Vagina (tissue), 2 donors: ENCODE measurements at regions not wholly inside any gene's neighbourhood (a gene's known extent, or its start where the extent isn't known, plus 50 kb on each side); places are given as distances from the start of the nearest gene placed in this dataset.

ENCODE experiments used
- DNase-seq, 2 donors: peaks; one replicate each; pipeline ENCODE4 v3.0.0-alpha.2; 2017; ENCODE audit errors: extremely low spot score in 2 of 2
- H3K27ac ChIP-seq: fragments of 200-600 bp; sonication (generic); one replicate; pipeline ENCODE4 v1.5.1; 2019
- H3K27me3 ChIP-seq: fragments of 200-600 bp; sonication (generic); one replicate; pipeline ENCODE4 v1.5.1; 2019
- H3K36me3 ChIP-seq, 2 donors: fragments of 200-600 bp; sonication (generic); one replicate each; pipeline ENCODE4 v1.5.1; 2017 to 2019
- H3K4me1 ChIP-seq: fragments of 200-600 bp; sonication (generic); one replicate; pipeline ENCODE4 v1.5.1; 2019
- H3K4me3 ChIP-seq, 2 donors: fragments of 200-600 bp; sonication (generic); 1 replicate in 1 of 2; 2 replicates in 1 of 2; pipeline ENCODE4 v1.5.1; 2016 to 2019
- H3K9me3 ChIP-seq: fragments of 200-600 bp; sonication (generic); one replicate; pipeline ENCODE4 v1.5.1; 2019
- CTCF ChIP-seq, 3 experiments: fragments of 450-650 bp in 2 of 3; fragments of 200-600 bp in 1 of 3; sonication (generic) in 1 of 3; IDR thresholded peaks; one replicate each; pipeline ENCODE4 v1.5.1; 2017 to 2019; ENCODE audit warnings: antibody characterized with exemption in 3 of 3, mild to moderate bottlenecking in 2 of 3, moderate library complexity in 2 of 3
- POLR2A ChIP-seq, 2 donors: fragments of 450-650 bp; IDR thresholded peaks; one replicate each; pipeline ENCODE4 v1.6.1; 2017; ENCODE audit warnings: antibody characterized with exemption in 2 of 2, mild to moderate bottlenecking in 2 of 2, moderate library complexity in 2 of 2
- POLR2AphosphoS5 ChIP-seq, 2 donors: sonication (generic); formaldehyde crosslinking; IDR thresholded peaks; one replicate each; pipeline ENCODE4 v1.9.0; 2017; ENCODE audit warnings: antibody characterized with exemption in 2 of 2, mild to moderate bottlenecking in 2 of 2, low read depth in 1 of 2; ENCODE audit not compliant: insufficient read depth in 1 of 2
- intact Hi-C: fragments of 100-400 bp; cut with DNase I; formaldehyde crosslinking; loops from one replicate; pipeline ENCODE4 v1.15.1; 2023

GRCh38 chrX:22652596-22652995, 347.2 kb upstream of the DDX53 start:
- no peaks in the 10 kb centered on the region for H3K36me3 ChIP-seq
- no peaks in the 10 kb centered on the region for H3K4me1 ChIP-seq
- intact Hi-C loops = no loop called here
- no peak for DNase-seq
- TF ChIP-seq POLR2AphosphoS5 (IDR thresholded peaks at IDR 0.05; ENCODE audit: insufficient read depth in 1 of 2, low read depth in 1 of 2) (no peak), POLR2A (IDR thresholded peaks at IDR 0.05) (no peak), CTCF (IDR thresholded peaks at IDR 0.05) (no peak)
- H3K27me3 ChIP-seq = no peaks in the 10 kb centered on the region
- no peaks in the 10 kb centered on the region for H3K9me3 ChIP-seq
- H3K27ac ChIP-seq = no peak overlapping the region
- no peak overlapping the region for H3K4me3 ChIP-seq

- Histone ChIP-seq H3K4me1 (no peaks in the 10 kb centered on the region), H3K27me3 (no peaks in the 10 kb centered on the region), H3K4me3 (no peak overlapping the region), H3K27ac (no peak overlapping the region), H3K36me3 (no peaks in the 10 kb centered on the region), H3K9me3 (no peaks in the 10 kb centered on the region)
- DNase-seq = no peak
- intact Hi-C loops = no loop called here
- no peak for TF ChIP-seq CTCF (IDR thresholded peaks at IDR 0.05)
- no peak for TF ChIP-seq POLR2A (IDR thresholded peaks at IDR 0.05)
- no peak for TF ChIP-seq POLR2AphosphoS5 (IDR thresholded peaks at IDR 0.05; ENCODE audit: insufficient read depth in 1 of 2, low read depth in 1 of 2)
These were observed 339.0 kb upstream of the DDX53 start for GRCh38 chrX:22660756-22661155.

- TF ChIP-seq POLR2AphosphoS5 (IDR thresholded peaks at IDR 0.05; ENCODE audit: insufficient read depth in 1 of 2, low read depth in 1 of 2) (no peak), CTCF (IDR thresholded peaks at IDR 0.05) (no peak), POLR2A (IDR thresholded peaks at IDR 0.05) (no peak)
- DNase-seq = no peak
- intact Hi-C loops = no loop called here
- Histone ChIP-seq H3K27me3 (no peaks in the 10 kb centered on the region), H3K36me3 (no peaks in the 10 kb centered on the region), H3K9me3 (no peaks in the 10 kb centered on the region), H3K4me3 (no peak overlapping the region), H3K4me1 (no peaks in the 10 kb centered on the region), H3K27ac (no peak overlapping the region)
These were observed 337.0 kb upstream of the DDX53 start for GRCh38 chrX:22662776-22663175.

- TF ChIP-seq POLR2AphosphoS5 (IDR thresholded peaks at IDR 0.05; ENCODE audit: insufficient read depth in 1 of 2, low read depth in 1 of 2) = no peak
- no peak for TF ChIP-seq POLR2A (IDR thresholded peaks at IDR 0.05)
- no peak for TF ChIP-seq CTCF (IDR thresholded peaks at IDR 0.05)
- intact Hi-C loops = no loop called here
- DNase-seq = no peak
- Histone ChIP-seq H3K4me3 (no peak overlapping the region), H3K27ac (no peak overlapping the region), H3K4me1 (no peaks in the 10 kb centered on the region), H3K27me3 (no peaks in the 10 kb centered on the region), H3K9me3 (no peaks in the 10 kb centered on the region), H3K36me3 (no peaks in the 10 kb centered on the region)
These were observed 334.9 kb upstream of the DDX53 start for GRCh38 chrX:22664826-22665225.

- H3K4me3 ChIP-seq = no peak overlapping the region
- no peak for TF ChIP-seq CTCF (IDR thresholded peaks at IDR 0.05)
- TF ChIP-seq POLR2AphosphoS5 (IDR thresholded peaks at IDR 0.05; ENCODE audit: insufficient read depth in 1 of 2, low read depth in 1 of 2) = no peak
- no peak for TF ChIP-seq POLR2A (IDR thresholded peaks at IDR 0.05)
- no peaks in the 10 kb centered on the region for H3K36me3 ChIP-seq
- intact Hi-C loops = no loop called here
- H3K4me1 ChIP-seq = no peaks in the 10 kb centered on the region
- no peaks in the 10 kb centered on the region for H3K9me3 ChIP-seq
- no peaks in the 10 kb centered on the region for H3K27me3 ChIP-seq
- no peak for DNase-seq
- no peak overlapping the region for H3K27ac ChIP-seq
These were observed 333.9 kb upstream of the DDX53 start for GRCh38 chrX:22665818-22666217.
